HFF-Myc (cell line): ENCODE measurements at regions not wholly inside any gene's neighbourhood (a gene's known extent, or its start where the extent isn't known, plus 50 kb on each side); places are given as distances from the start of the nearest gene placed in this dataset.

Source experiments
- DNase-seq: peaks from one replicate; pipeline ENCODE4 v3.0.0-alpha.2; 2011; ENCODE audit warnings: low read depth; ENCODE audit errors: extremely low read depth
- H3K4me3 ChIP-seq: replicated peaks from 2 replicates; pipeline ENCODE4 v1.5.1; 2011; ENCODE audit warnings: low read depth, mild to moderate bottlenecking, control low read depth, low read length
- TF ChIP-seq, protein P1 (sequence below): IDR thresholded peaks from 2 replicates; pipeline ENCODE4 v1.5.1; 2012; ENCODE audit warnings: mild to moderate bottlenecking, low read depth, low read length, control low read depth; ENCODE audit errors: missing control alignments

GRCh38 chr2:234626566-234627130 lies 129.8 kb upstream of the ARL4C start:
- no peak for DNase-seq
- H3K4me3 ChIP-seq = no peak overlapping the region
- TF ChIP-seq, protein P1, sequence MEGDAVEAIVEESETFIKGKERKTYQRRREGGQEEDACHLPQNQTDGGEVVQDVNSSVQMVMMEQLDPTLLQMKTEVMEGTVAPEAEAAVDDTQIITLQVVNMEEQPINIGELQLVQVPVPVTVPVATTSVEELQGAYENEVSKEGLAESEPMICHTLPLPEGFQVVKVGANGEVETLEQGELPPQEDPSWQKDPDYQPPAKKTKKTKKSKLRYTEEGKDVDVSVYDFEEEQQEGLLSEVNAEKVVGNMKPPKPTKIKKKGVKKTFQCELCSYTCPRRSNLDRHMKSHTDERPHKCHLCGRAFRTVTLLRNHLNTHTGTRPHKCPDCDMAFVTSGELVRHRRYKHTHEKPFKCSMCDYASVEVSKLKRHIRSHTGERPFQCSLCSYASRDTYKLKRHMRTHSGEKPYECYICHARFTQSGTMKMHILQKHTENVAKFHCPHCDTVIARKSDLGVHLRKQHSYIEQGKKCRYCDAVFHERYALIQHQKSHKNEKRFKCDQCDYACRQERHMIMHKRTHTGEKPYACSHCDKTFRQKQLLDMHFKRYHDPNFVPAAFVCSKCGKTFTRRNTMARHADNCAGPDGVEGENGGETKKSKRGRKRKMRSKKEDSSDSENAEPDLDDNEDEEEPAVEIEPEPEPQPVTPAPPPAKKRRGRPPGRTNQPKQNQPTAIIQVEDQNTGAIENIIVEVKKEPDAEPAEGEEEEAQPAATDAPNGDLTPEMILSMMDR = no peak

- no peak overlapping the region for H3K4me3 ChIP-seq
- DNase-seq = no peak
- TF ChIP-seq, protein P1 = no peak
These were observed 128.9 kb upstream of the ARL4C start for GRCh38 chr2:234625626-234626250.

GRCh38 chr2:234623521-234623991 lies 126.7 kb upstream of the ARL4C start:
- TF ChIP-seq, protein P1 = no peak
- no peak overlapping the region for H3K4me3 ChIP-seq
- DNase-seq = no peak

DNA sequence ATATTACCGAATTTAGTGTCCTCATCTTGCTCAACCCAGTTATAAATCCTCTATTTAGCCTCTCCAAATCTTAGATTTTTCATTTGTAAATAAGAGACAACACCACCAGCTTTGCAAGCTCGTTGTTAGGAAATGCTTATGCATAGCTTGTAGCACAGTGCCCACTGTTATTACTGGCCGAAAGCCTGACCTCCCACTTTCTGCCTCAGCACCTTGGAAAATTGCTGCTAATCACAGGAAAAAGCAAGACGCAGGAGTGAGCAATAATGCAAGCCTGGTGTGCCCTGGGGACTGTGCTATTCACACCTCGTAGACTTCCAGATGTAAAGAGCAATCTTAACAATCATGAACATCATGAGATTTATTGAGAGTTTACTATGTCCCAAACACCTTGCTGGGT lies 124.2 kb upstream of the ARL4C start:
- no peak overlapping the region for H3K4me3 ChIP-seq
- no peak for DNase-seq
- TF ChIP-seq, protein P1 = no peak

DNA sequence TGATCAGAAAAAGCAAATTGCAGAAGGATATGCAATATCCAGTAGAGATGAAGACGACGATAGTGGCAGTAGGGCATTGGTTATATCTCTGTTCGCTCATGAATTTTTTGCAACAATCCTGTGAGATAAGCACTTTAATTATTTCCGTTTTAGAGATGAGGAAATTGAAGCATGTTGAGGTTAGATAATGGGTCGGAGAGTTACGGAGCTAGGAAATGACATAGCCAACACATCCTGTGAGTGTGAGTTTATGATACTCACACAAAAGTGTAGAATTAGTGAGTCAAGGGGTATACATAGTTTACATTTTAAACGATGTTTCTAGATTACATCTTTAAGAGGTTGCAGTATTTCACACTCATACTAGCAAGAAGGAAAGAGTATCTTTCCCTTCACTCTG lies 123.1 kb upstream of the ARL4C start:
- DNase-seq = no peak
- TF ChIP-seq, protein P1 = no peak
- no peak overlapping the region for H3K4me3 ChIP-seq

DNA sequence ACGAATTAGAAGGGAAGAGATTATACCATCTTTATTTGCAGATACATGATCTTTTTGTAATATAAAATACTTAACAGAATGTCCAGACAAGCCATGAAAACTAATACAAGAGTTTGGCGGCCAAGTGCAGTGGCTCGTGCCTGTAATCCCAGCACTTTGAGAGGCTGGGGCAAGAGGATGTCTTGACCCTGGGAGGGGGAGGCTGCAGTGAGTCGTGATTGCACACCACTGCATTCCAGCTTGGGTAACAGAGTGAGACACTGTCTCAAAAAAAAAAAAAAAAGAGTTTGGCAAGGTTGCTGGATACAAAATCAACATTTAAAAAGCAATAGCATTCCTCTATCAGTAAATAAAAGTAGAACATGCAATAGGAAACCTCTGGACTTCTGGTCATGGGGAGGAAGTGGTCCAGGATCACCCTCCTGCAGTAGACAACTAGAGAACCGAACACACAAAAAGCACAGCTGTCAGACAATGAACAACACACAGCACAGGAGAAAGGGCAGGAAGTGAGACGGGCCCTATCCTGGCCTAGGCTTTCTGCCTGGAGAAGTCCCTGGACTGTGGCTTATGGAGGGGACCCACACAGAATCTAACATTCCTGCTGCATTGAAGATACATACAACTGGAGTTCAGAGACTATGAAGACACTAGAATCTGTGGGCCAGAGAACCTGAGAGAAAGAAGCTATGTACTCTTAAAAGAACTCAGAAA lies 118.9 kb upstream of the ARL4C start:
- no peak overlapping the region for H3K4me3 ChIP-seq
- TF ChIP-seq, protein P1 = no peak
- no peak for DNase-seq
